ENCODE measurements at regions not wholly inside any gene's neighbourhood (a gene's known extent, or its start where the extent isn't known, plus 50 kb on each side); places are given as distances from the start of the nearest gene placed in this dataset.

DNA sequence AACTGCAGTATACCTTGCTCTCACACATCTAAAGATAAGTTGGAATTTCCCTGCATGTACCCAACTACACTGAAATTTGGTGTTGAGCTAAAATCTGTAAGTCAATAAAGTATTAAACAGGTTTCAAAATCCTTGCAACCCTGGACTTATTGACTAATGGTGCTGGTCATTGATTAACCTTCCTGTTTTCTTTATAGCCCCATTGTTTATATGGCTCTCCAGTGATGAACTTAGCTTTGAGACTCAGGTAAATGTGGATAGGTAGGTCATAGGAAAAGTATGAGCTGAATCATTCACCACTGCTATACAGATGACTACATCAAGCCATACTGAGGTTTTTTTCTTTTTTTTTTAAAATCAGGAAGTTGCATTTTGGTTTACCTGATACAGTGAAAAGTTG is 132.7 kb downstream of the FAT3 start:
- no peak overlapping the region for H3K4me3 ChIP-seq (ENCODE audit: low read depth, low read length)
- no peak for TF ChIP-seq CTCF (IDR thresholded peaks at IDR 0.05; ENCODE audit: low read depth, low read length)

GRCh38 chr11:92357841-92358240 is 133.2 kb downstream of the FAT3 start:
- no peak overlapping the region for H3K4me3 ChIP-seq (ENCODE audit: low read depth, low read length)
- no peak for TF ChIP-seq CTCF (IDR thresholded peaks at IDR 0.05; ENCODE audit: low read depth, low read length)

- TF ChIP-seq CTCF (IDR thresholded peaks at IDR 0.05; ENCODE audit: low read depth, low read length), result no peak
- no peak overlapping the region for H3K4me3 ChIP-seq (ENCODE audit: low read depth, low read length)
Measured at GRCh38 chr11:92361551-92361950, 136.9 kb downstream of the FAT3 start.

- TF ChIP-seq CTCF (IDR thresholded peaks at IDR 0.05; ENCODE audit: low read depth, low read length), result no peak
- no peak overlapping the region for H3K4me3 ChIP-seq (ENCODE audit: low read depth, low read length)
Measured at GRCh38 chr11:92362989-92363388, 138.4 kb downstream of the FAT3 start.

GRCh38 chr11:92364177-92364576 is 139.6 kb downstream of the FAT3 start:
- TF ChIP-seq CTCF (IDR thresholded peaks at IDR 0.05; ENCODE audit: low read depth, low read length), result no peak
- no peak overlapping the region for H3K4me3 ChIP-seq (ENCODE audit: low read depth, low read length)

DNA sequence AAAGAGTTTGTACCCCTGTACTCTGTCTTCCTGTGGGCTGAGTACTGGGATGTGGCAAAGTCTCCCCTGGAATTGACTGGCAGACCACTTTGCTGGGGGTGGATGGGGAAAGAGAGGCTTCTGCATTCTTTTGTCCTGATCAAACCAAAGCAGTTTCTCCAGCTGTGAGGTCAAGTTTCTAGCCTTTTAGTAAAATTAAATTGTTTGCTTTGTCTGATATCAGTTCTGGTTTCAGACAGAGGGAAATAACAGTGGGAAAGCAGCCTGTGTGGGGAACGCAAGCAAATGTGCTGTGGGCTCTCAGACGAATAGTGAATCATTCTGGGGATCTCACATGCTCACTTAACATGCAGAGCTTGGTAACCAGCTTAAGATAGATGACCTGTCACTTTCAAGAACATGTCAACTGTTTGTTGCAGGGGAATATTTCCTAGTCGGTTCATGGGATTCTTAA is 151.6 kb downstream of the FAT3 start:
- TF ChIP-seq CTCF (IDR thresholded peaks at IDR 0.05; ENCODE audit: low read depth, low read length), result no peak
- H3K4me3 ChIP-seq (ENCODE audit: low read depth, low read length), result no peak overlapping the region

DNA sequence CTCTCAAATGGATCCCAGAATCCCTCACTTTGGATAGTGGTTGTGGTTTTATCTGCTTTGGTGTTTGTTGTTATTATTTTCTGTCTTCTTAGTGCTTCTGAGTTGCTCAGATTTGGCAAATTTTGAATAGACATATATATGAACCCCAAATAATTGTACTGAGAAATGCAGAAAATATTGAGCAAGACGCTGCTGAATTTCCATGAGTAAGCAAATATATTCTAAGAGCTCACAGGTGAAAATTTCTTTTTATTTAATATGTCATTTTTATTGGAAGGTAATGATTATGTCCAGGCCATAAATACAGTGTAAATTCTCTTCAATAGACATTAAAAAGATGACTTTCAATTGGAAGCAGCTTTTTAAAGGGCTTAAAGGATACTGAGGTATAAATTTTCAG is 152.1 kb downstream of the FAT3 start:
- no peak overlapping the region for H3K4me3 ChIP-seq (ENCODE audit: low read depth, low read length)
- TF ChIP-seq CTCF (IDR thresholded peaks at IDR 0.05; ENCODE audit: low read depth, low read length), result no peak
